ENCODE measurements at regions not wholly inside any gene's neighbourhood (a gene's known extent, or its start where the extent isn't known, plus 50 kb on each side); places are given as distances from the start of the nearest gene placed in this dataset.

- no peak overlapping the region for H3K4me3 ChIP-seq (ENCODE audit: control insufficient read depth, low read depth, low read length)
- DNase-seq (ENCODE audit: low read depth), result no peak
- no peak for TF ChIP-seq CTCF (conservative IDR thresholded peaks at IDR 0.05; ENCODE audit: control insufficient read depth, insufficient read depth, low read depth, low read length)
Observed at GRCh38 chr10:24027107-24027506, 181.8 kb upstream of the KIAA1217 start.

DNA sequence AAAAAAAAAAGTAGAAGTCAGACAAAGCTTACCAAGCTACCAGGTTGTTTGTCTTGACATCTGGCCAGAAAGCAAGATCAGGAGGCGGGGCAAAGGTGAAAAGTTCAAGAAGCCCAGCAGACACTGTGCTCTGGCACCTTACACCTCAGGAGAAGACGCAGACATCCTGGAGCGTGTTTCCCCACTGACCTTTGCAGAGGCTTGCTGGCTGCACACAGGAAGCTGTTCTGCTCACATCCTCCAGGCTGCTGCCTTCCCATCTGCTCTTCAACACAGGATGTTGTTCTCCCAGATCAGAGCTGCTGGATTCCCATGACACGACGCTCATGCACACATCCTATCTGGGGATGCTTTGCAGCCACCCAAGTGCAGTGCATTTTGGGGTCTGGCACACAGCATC, 174.4 kb upstream of the KIAA1217 start:
- no peak overlapping the region for H3K4me3 ChIP-seq (ENCODE audit: control insufficient read depth, low read depth, low read length)
- DNase-seq (ENCODE audit: low read depth), result no peak
- no peak for TF ChIP-seq CTCF (conservative IDR thresholded peaks at IDR 0.05; ENCODE audit: control insufficient read depth, insufficient read depth, low read depth, low read length)

GRCh38 chr10:24035761-24036160, 173.2 kb upstream of the KIAA1217 start:
- no peak overlapping the region for H3K4me3 ChIP-seq (ENCODE audit: control insufficient read depth, low read depth, low read length)
- TF ChIP-seq CTCF (conservative IDR thresholded peaks at IDR 0.05; ENCODE audit: control insufficient read depth, insufficient read depth, low read depth, low read length), result no peak
- DNase-seq (ENCODE audit: low read depth), result no peak

- no peak for TF ChIP-seq CTCF (conservative IDR thresholded peaks at IDR 0.05; ENCODE audit: control insufficient read depth, insufficient read depth, low read depth, low read length)
- no peak overlapping the region for H3K4me3 ChIP-seq (ENCODE audit: control insufficient read depth, low read depth, low read length)
- DNase-seq (ENCODE audit: low read depth), result no peak
Observed at GRCh38 chr10:24039315-24039714, 169.6 kb upstream of the KIAA1217 start.

DNA sequence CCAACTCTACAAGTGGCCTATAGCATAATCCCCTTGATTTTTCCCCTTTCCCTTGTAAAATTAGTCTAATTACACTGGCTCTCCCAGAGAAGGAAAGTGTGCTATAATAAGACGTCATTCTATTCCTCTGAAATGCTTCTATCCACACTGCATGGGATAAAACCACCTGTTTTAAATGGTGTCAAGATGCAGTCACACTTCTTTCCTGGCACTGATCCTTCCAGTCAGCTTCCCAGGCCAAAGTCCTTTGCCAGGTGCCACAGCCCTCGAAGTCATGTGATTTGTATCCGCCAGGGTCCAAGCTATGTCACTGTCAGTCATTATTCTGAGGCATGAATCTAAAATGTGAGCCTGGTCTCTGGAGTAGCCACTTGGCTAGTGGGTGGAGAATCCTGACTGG, 169.0 kb upstream of the KIAA1217 start:
- no peak for DNase-seq (ENCODE audit: low read depth)
- no peak for TF ChIP-seq CTCF (conservative IDR thresholded peaks at IDR 0.05; ENCODE audit: control insufficient read depth, insufficient read depth, low read depth, low read length)
- H3K4me3 ChIP-seq (ENCODE audit: control insufficient read depth, low read depth, low read length), result no peak overlapping the region

GRCh38 chr10:24041034-24041433, 167.9 kb upstream of the KIAA1217 start:
- DNase-seq (ENCODE audit: low read depth), result no peak
- TF ChIP-seq CTCF (conservative IDR thresholded peaks at IDR 0.05; ENCODE audit: control insufficient read depth, insufficient read depth, low read depth, low read length), result no peak
- no peak overlapping the region for H3K4me3 ChIP-seq (ENCODE audit: control insufficient read depth, low read depth, low read length)

GRCh38 chr10:24041834-24042233, 167.1 kb upstream of the KIAA1217 start:
- no peak for TF ChIP-seq CTCF (conservative IDR thresholded peaks at IDR 0.05; ENCODE audit: control insufficient read depth, insufficient read depth, low read depth, low read length)
- H3K4me3 ChIP-seq (ENCODE audit: control insufficient read depth, low read depth, low read length), result no peak overlapping the region
- DNase-seq (ENCODE audit: low read depth), result no peak

Measured in fibroblast of mammary gland (primary cell).